ENCODE measurements at regions not wholly inside any gene's neighbourhood (a gene's known extent, or its start where the extent isn't known, plus 50 kb on each side); places are given as distances from the start of the nearest gene placed in this dataset.
"Not testable (repeated sequence)": the region's sequence is repeated elsewhere in the genome, so short reads cannot be mapped to it uniquely, and the experiment has no call there.

DNA sequence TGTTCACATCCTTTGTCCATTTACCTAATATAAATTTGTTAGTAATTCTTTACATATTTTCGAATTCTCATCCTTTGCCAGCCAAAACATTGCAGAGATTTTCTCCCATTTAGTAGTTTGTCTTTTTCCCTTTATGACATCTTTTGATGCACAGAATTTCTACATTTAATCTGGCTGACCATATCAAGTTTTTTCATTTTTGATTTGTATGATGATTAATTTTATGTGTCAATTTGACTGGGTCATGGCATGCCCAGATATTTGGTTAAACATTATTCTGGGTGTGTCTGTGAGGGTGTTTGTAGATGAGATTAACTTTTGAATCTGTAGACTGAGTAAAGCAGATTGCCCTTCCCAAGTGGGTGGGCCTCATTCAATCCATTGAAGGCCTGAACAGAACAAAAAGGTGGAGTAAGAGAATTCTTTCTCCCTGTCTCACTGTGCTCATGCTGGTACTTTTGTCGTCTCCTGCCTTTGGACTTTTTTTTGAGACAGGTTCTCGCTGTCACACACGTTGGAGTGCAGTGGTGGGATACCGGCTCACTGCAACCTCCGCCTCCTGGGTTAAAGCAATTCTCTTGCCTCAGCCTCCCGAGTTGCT is 72.1 kb upstream of the EPB41L1 start:
- no peaks in the 10 kb centered on the region for H3K36me3 ChIP-seq (ENCODE audit: control insufficient read depth, insufficient read depth, low read length)
- TF ChIP-seq, protein P1, sequence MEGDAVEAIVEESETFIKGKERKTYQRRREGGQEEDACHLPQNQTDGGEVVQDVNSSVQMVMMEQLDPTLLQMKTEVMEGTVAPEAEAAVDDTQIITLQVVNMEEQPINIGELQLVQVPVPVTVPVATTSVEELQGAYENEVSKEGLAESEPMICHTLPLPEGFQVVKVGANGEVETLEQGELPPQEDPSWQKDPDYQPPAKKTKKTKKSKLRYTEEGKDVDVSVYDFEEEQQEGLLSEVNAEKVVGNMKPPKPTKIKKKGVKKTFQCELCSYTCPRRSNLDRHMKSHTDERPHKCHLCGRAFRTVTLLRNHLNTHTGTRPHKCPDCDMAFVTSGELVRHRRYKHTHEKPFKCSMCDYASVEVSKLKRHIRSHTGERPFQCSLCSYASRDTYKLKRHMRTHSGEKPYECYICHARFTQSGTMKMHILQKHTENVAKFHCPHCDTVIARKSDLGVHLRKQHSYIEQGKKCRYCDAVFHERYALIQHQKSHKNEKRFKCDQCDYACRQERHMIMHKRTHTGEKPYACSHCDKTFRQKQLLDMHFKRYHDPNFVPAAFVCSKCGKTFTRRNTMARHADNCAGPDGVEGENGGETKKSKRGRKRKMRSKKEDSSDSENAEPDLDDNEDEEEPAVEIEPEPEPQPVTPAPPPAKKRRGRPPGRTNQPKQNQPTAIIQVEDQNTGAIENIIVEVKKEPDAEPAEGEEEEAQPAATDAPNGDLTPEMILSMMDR (IDR thresholded peaks at IDR 0.05; ENCODE audit: insufficient read depth, low read length, poor library complexity, severe bottlenecking): no peak
- H3K27me3 ChIP-seq (ENCODE audit: control insufficient read depth, insufficient read depth, low read length): no peaks in the 10 kb centered on the region
- no peak overlapping the region for H3K4me3 ChIP-seq (ENCODE audit: low read depth, low read length)
- no peak for DNase-seq (ENCODE audit: low read depth)

GRCh38 chr20:36083200-36083599 is 71.3 kb upstream of the EPB41L1 start:
- not testable (repeated sequence) for H3K27me3 ChIP-seq (ENCODE audit: control insufficient read depth, insufficient read depth, low read length); H3K36me3 ChIP-seq (ENCODE audit: control insufficient read depth, insufficient read depth, low read length); DNase-seq (ENCODE audit: low read depth); H3K4me3 ChIP-seq (ENCODE audit: low read depth, low read length)

DNA sequence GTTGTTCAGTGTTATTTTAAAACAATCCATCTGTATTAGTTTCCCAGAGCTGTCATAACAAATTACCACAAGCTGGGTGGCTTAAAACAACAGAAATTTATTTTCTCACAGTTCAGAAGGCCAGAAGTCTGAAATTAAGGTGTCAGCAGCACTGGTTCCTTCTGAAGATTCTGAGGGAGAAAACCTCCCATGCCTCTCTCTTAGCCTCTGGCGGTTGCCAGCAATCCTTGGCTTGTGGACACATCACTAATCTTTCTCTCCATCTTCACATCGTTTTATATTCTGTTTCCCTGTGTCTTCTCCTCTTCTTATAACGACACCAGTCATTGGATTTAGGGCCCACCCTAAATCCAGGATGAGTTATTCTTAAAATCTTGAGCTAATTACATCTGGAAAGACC is 70.2 kb upstream of the EPB41L1 start:
- Histone ChIP-seq H3K4me3 (ENCODE audit: low read depth, low read length) (no peak overlapping the region), H3K36me3 (ENCODE audit: control insufficient read depth, insufficient read depth, low read length) (no peaks in the 10 kb centered on the region), H3K27me3 (ENCODE audit: control insufficient read depth, insufficient read depth, low read length) (no peaks in the 10 kb centered on the region)
- TF ChIP-seq, protein P1 (IDR thresholded peaks at IDR 0.05; ENCODE audit: insufficient read depth, low read length, poor library complexity, severe bottlenecking): no peak
- DNase-seq (ENCODE audit: low read depth): no peak

GRCh38 chr20:36084897-36085613 is 69.5 kb upstream of the EPB41L1 start:
- no peak overlapping the region for H3K4me3 ChIP-seq (ENCODE audit: low read depth, low read length)
- peak; percentile 66 for DNase-seq (ENCODE audit: low read depth)
- TF ChIP-seq, protein P1 (IDR thresholded peaks at IDR 0.05; ENCODE audit: insufficient read depth, low read length, poor library complexity, severe bottlenecking): no peak
- H3K36me3 ChIP-seq (ENCODE audit: control insufficient read depth, insufficient read depth, low read length): no peaks in the 10 kb centered on the region
- H3K27me3 ChIP-seq (ENCODE audit: control insufficient read depth, insufficient read depth, low read length): no peaks in the 10 kb centered on the region

DNA sequence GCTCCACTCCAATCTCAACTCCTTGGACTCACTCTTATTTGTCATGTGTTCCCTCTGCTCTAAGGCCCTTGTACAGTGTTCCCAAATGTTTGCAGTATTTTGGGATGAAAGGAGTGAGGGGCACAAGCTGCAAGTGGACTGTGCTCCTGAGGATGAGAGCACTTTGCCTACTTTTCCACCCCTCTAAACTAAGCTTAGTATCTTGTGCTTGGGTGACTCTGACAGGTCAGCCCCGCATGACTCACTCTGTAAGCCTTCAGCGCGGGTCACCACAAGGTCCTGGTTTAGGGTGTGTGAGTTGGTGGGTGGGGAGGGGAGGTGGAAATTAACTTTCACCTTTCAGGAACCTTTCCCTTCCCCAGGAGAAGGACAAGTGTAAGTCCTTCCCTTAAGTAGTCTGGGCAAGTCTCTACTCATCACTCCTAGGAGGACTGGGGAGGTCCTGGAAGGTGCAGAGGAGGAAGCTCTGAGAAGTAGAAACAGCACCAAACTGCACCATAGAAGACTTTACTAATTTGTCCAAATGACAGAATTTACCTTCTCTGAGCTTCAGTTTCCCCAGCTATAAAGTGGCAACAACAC is 68.8 kb upstream of the EPB41L1 start:
- no peak overlapping the region for H3K4me3 ChIP-seq (ENCODE audit: low read depth, low read length)
- H3K36me3 ChIP-seq (ENCODE audit: control insufficient read depth, insufficient read depth, low read length): no peaks in the 10 kb centered on the region

GRCh38 chr20:36086767-36087166 is 67.8 kb upstream of the EPB41L1 start:
- H3K4me3 ChIP-seq (ENCODE audit: low read depth, low read length): no peak overlapping the region
- DNase-seq (ENCODE audit: low read depth): no peak

More for the DNA sequence above, 68.8 kb upstream of the EPB41L1 start:
- H3K27me3 ChIP-seq (ENCODE audit: control insufficient read depth, insufficient read depth, low read length): no peaks in the 10 kb centered on the region
- TF ChIP-seq, protein P1 (IDR thresholded peaks at IDR 0.05; ENCODE audit: insufficient read depth, low read length, poor library complexity, severe bottlenecking): no peak
- peak; percentile 79 for DNase-seq (ENCODE audit: low read depth)

More at GRCh38 chr20:36086767-36087166, 67.8 kb upstream of the EPB41L1 start:
- Histone ChIP-seq H3K27me3 (ENCODE audit: control insufficient read depth, insufficient read depth, low read length) (peaks cover under 1% of the 10 kb centered on the region), H3K36me3 (ENCODE audit: control insufficient read depth, insufficient read depth, low read length) (no peaks in the 10 kb centered on the region)
- TF ChIP-seq, protein P1 (IDR thresholded peaks at IDR 0.05; ENCODE audit: insufficient read depth, low read length, poor library complexity, severe bottlenecking): no peak
